Suppressor macrophage (primary cell): ENCODE measurements at regions not wholly inside any gene's neighbourhood (a gene's known extent, or its start where the extent isn't known, plus 50 kb on each side); places are given as distances from the start of the nearest gene placed in this dataset.
A peak's percentile ranks its signal among the peaks of the same experiment; 100 is the strongest.
"Not testable (repeated sequence)": the region's sequence is repeated elsewhere in the genome, so short reads cannot be mapped to it uniquely, and the experiment has no call there.

Experiments
- DNase-seq, 4 experiments: peaks; one replicate each; pipeline ENCODE4 v3.0.0-alpha.2; 2020 to 2022

DNA sequence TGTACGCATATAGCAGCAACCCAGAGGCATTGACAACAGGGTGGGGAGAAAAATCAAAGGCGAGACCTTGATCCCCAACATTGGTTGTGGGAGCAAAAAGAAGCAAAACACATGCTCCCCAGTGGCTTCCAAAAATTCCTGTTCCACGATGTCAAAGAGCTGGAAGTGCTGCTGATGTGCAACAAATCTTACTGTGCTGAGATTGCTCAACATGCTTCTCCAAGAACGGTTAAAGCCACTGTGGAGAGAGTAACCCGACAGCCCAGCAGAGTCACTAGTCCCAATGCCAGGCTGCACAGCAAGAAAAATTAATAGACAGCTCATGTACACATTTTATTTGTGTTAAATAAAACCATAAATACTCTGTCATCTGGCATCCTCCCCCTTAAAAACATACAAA, 179.9 kb upstream of the PFN2 start:
- no peak for DNase-seq

DNA sequence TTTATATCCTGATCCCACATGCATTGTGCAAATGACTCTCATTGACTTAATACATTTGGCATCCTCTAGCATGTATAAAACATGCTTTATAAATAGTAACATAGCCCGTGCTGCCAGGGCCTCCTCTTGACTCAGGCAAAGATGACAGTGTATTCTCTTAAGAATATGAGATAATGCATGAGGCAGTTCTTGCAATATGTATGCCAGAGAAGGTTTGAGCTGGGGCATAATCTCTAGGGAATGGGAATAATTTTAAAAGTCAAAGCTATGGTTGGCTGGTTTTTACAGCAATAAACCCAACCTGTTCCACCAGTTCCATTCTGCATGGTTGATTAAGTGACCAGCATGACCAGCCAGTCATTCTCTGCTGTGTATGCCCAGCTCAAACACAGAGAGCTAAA, 179.0 kb upstream of the PFN2 start:
- no peak for DNase-seq

DNA sequence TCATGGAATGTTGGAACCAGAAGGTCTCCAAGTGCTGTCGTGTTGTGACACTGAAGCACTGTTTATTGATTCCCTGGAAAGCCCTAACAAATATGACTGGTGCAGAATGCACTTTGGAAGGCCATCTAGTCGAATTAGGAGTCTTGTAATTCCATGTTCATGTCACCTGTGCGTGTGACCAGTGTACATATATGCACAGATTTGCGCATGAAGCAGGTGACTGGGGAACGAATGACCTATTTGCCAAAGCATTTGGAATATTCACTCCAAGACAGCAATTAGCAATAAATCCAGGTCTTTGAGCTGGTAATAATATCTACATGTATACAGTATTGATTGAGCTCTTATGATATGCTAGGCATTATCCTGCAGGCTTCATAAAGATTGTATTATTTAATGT, 177.5 kb upstream of the PFN2 start:
- DNase-seq: no peak

DNA sequence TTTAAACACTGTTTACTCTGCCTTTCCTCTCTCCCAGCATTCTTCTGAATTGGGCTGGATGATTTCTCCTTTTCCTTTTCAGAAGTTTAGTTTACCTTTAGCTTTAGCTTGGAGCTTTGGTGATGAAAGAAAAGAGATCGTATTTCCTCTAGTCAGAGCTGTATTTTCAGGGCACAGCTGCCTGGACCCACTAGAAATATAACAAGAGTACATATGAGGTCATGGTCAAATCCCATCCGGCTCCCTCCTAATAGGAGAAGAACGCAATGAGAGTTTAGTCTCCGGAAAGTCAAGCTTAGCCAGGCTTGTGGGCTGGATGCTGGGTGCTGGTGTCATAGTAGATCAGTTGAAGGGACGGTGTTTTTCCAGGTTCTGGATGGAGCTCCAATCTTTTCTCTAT, 177.1 kb upstream of the PFN2 start:
- no peak for DNase-seq

DNA sequence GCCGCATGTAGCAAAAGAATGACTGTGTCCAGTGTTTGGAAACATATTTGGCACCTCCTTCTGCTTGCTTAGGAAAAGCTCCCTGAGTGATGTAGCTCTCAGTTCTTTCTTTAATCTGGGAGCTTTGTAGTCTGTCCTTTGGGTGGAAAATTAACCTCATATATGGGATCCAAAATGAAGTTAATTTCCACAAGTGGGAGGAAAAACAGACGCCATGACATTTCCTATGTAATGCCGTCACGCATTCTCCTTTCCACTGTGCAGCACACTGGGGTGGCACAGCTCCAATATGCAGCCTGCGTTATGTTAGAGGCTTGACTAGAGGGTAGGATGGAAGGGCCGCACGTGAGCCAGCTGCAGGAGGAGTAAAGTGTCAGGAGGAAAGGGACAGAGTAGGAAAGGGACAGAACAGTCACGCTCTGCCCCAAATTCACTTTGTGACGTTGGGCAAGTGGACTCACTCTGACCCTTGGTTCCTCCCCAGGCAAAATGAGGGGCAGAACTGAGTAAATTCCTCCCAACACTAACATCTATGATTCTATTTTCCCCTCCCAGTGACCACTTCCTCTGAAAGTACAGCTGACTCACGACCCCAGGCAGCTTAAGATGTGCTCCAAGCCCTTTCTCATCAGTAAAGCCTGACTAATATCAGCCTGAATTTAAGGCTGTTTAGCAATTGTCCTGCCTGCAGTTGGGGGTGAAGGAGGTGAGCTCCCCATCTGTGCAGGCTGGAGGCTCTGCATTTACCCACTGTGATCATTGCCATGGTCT, 176.5 kb upstream of the PFN2 start:
- peak; percentile 20 to 61 (median 30) for DNase-seq

DNA sequence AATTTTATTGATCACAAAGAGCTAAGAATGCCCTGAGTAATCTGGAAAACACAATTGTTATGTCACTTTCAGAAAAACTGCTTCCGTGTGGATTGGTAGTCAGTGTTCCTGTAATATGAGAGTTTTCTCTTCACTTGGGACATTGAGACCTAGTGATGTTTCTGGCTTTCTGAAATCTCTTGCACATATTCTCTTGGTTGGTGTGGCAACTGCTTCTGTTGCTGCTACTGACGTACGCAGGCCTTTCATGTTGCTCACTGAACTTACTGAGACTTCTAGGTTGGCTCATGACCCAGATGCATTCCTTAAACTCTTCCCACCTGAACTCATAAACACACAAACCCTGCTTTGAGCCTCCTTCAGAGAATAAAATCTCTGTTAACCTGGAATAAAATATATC, 175.0 kb upstream of the PFN2 start:
- no peak for DNase-seq

DNA sequence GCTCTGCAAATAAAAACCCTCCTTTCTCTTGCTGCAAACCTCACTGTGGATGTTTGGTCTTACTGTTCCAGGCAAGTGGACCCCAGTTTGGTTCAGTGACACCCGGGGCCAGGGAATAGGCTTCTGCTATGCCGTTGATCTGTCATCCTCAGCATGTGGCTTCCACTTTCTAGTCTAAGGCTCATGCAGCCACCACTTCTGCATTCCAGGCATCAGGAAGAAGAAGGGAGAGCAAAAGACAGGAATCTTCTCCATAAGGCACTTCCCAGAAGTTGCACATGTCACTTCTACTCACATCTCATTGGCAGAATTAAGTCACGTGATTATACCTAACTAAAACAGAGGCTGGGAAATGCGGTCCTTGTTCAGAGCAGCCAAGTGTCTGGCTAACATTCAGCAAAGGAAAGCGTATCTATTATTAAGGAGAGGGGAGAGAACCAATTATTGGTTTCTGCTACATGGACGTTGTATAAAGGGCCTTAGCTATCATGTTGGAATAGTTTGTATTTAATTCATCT, 173.6 kb upstream of the PFN2 start:
- DNase-seq: peak; percentile 21 to 41 (median 31)

DNA sequence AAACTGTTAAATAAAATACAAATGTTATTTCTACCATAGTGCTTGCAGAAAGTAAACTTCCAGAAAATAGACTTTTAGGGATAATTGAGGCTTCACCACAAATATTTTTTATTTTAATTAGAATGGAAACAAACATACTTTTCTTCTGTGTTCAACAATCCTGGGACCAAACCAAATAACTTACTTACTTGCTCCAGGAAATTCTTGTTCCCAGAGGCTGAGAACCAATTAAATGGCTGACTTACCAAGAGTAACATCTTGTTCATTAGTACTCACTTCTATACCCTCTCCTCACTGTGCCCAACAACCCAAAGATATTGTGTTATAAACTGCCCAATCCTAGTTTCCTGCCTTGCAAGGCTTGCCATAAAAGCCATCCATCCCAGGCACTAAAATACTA, 172.2 kb upstream of the PFN2 start:
- DNase-seq: no peak

DNA sequence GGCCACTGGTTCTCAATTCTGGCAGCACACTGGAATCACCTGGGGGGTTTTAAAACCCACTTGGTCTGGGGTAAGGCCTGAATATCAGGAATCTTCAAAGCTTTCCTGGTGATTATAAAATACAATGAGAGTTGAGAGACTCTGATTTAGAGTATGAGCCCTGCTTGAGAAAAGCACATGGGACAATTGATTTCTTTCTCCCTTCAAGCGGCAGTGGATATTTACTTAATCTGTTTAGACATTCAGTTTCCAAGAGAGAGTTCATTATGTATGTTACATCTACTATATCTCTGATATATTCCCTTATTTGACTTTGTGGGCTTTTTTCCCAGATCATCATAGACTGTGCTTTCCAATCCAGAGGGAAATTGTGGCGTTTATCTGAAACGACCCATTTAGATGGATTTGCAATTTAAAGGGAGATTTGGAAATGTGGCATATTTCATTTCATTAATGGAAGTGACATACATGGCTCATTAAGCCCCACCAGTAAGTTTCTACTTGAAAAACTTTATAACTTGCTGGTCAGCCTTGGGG, 171.2 kb upstream of the PFN2 start:
- no peak for DNase-seq

DNA sequence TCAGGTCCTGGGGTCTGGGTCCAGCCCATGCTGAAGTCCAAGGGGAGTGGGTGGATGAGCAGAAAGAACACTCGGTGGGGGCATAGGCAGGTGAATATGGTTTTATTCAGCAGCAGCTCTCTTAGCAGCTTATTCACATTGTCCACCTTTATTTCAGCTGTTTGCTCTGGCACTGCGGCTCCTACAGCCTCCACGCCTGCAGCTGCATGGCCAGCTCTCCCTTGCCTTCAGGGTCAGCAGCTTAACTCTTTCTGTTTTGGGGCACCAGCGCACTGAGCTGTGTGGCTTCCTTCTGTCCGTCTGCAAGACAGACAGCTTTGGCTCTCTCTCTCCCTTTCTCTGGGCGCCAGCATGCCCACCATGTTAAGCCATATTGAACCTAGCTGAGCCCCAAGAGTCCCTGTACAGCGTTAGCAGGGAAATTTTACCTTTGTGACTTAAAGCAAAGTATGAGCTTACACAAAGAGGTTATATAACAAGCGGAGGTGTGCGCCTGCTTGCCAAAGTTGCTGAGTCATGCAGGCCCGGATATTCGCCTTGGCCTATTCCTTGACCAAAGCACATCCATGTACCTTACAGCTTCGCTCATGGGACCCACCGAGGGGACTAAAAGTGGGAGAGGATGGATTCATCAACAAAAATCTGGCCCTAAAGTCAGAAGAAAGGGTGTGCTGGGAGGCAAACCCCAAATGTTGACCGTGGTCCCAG, 170.1 kb upstream of the PFN2 start:
- DNase-seq: no peak

DNA sequence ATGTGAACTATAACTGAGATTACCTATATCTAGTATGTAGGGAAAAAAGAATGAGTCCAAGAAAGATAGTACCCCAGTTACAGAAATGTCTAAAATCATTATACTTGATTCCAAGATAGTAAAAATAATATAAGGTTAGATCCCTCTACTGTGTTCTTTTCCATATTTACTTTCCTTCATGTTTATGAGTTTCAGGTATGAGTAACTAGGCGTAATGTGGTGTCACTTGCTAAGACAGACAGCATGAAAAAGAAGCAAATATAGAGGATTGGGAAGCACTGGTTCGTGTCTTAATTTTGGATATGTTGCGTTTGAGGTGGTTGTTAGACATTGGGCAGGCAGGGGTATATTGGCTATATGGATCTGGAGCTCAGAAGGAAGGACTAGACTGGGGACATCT, 168.1 kb upstream of the PFN2 start:
- no peak for DNase-seq

DNA sequence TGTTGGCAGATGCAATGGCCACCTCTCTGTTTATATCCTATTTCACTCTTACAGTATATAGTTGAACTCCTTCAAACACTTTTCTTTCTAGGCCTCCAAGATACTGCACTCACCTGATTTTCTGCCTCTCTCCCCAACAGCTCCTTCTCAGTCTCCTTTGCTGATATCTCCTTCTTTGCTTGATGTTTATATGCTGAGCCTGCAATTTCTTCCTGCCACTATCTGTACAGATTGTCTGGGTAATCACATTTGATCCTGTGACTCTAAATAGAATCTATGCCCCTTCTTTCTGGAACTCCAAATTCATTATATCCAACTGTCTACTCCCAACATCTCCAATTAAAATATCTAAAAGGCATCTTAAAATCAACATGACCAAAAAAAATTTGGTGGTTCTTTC, 165.5 kb upstream of the PFN2 start:
- no peak for DNase-seq

DNA sequence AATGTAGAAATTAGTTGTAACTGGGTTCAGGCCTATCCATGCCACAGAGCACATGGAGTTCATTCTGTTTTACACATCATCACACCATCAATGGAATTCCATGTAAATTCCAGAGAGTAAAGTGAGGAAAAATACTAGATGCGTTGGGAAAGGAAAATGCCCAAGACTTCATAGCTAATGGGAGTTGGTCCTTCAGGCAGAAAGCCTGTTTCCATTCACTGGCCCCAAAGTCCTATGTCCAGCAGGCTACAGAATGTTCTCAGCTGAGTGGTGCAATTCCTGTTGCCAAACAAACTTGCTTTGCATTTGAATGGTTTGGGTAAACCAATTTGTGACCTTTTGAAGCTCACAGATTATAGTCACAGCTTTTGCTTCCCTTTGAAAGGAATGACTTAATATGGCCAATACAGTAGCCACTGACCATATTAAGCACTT, 164.6 kb upstream of the PFN2 start:
- no peak for DNase-seq

DNA sequence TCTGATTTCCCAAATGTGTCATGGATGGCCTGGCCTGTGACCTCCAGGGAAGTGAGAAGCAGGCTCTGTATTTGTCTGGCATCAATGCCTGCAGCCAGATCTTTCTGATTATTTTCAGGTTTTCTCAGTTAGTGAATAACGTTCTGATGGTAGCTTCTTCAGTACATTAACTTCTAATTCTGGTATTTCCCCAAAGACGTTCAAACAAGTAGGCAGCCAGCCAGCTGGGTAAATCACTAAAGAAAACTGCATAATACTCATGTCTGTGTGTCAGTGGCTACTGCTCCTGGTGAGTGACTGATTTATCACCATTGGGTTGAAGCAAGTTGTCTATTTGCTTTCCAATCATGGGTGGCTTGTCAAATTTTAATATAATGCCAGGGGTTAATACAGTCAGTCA, 162.6 kb upstream of the PFN2 start:
- DNase-seq: no peak

DNA sequence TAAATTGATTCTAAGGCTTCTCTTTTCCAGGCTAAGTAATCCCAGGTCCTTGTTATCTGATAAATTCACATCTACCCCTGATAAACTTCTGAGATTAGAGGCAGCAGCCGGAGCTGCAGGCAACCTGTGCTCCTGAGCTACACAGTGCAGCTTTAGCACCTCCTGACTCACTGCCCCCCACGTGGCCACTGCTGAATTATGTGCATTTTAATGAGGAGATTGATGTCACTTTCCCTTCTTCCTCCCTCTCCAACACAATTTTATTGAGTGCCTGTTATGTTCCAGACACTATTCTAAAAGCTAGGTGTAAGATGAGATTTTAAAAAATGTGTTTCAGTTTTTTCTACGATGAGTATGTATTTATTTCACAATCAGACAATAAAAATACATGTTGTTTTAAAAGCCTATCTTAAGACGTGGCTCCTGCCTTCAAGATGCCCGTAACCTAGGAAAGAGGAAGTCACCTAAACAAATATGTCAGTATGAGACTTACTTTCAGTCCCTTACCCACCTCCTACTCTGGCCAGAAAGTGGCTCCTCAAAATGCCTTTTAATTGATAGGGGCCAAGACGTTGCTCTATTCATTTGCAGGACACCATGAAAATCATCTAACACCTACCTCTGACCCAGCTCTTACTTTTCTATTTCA, 161.5 kb upstream of the PFN2 start:
- DNase-seq: no peak

DNA sequence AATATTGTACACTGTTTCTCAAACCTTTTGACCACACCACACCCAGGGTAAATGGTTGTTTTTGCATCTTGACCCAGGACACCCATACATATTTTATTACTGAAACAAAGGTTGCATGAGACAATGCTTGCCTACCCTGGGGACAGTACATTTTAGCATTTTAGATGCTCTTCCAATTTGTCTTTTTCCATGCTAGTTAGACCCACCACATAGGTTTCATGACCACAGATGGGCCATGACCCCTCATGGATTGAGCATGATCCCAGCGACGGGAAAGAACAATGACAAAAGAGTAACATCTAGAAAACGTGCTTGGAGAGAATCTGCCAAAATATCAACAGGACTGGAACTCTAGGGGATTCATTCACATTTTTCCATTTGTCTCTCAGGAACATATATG, 161.0 kb upstream of the PFN2 start:
- DNase-seq: no peak

DNA sequence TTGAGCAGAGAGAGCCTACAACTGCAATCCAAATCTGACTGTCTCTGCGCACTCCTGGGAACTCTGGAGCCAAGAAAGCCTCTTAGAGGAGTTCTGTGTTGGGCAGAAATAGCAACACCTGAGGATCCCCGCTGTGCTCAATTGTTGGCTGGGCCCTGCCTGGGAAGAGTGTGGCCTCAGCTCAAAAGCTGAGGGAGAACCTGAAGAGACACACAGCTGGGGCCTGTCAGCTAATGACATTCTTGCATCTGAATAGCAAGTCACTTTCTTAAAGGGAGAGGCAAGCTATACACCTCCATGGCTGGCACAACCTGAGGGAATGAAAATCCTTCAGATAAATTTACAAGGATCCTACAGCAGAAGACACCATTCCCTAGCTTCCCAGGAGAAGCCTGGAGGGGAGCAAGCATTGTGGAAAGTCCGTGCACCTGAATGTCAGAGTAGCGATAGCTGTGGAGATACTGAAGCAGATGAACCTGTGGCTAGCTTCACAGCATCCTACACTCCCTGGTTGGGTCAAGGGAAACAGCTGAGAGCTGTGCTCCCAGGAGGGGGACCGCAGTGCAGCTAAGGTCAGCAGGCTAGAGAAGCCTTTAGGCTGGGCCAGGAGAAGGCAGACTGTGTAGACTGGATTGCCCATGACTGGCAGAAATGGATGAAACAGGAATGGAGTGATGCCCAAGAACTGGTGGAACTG, 159.9 kb upstream of the PFN2 start:
- DNase-seq: no peak

DNA sequence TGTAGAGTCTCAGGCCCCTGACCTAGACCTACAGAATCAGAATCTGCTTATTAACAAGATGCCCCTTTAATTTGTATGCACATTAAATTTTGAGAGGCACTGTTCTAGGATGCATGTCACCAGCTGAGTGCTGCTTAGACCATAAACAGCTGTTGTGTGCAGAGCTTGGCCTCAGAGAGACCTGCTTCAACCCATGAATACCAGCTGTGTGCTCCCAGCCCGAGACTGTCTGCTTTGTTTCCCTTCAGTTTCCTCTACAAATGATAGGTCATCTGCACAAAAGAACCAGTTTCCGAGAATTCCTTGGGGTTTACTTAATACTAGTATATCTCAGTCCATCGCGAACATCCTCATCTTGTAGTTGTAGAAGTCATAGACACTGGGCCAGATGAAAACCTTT, 158.5 kb upstream of the PFN2 start:
- no peak for DNase-seq

DNA sequence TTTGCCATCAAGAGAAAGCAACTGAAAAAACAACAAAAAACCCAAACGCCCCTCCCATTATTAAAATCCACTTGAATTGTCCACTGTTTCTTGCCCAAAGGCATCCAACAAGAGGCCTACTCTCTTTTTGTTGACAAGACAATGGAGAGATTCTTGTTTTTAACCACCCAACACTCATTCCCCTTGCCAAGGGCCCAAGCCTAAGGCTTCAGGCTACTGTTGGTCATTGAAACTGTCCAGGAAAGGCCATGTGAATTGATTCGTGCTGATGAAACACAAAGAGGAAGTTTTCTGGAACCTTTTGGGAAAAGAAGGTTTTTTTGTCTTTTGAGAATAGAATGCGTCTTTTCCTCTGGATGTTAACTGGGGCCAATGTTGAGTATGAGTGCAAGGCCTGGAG, 157.4 kb upstream of the PFN2 start:
- DNase-seq: no peak

DNA sequence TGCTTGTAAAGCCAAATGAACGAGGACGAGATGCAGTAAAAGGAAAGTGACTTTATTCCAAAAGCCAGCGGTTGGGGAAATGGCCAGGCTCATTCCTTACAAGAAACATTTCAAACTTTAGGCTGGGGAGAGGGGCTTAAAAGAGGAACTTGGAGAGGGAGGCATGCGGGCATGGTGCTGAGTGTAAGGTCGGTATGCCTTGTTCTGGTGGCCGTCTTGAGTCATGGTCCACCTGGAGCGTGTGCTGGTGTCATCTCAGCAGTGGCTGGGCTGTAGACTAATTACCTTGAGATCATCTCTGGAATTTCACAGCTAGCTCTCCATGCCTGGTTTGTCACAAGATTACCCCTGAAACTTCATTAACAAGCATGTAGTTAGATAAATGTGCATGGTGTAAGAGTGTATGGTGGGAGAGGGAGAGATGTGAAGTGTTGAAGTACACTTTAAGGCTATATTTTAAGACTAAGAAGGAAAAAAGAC, 156.4 kb upstream of the PFN2 start:
- DNase-seq: no peak

DNA sequence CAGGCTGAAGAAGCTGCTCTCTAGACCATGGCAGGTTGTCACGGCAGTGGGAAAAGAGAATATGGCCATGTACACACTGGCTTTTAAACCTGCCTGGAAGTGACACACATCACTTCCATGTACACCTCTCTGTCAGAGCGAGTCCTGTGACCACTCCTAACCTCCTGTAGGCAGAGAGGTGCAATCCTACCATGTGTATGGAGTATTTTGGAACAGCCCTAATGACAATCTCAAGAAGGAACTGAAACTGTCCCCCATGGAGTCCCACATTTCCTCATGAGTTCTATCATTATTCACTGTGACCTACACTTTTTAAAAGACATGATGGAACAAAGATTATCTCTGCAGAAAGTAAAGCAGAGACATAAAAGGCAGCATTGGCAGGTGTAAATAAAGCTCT, 153.4 kb upstream of the PFN2 start:
- DNase-seq: no peak

DNA sequence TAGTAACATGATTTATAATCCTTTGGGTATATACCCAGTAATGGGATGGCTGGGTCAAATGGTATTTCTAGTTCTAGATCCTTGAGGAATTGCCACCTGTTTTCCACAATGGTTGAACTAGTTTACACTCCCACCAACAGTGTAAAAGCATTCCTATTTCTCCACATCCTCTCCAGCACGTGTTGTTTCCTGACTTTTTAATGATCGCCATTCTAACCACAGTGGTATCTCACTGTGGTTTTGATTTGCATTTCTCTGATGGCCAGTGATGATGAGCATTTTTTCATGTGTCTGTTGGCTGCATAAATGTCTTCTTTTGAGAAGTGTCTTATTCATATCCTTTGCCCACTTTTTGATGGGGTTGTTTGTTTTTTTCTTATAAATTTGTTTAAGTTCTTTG, 152.6 kb upstream of the PFN2 start:
- not testable (repeated sequence) for DNase-seq

DNA sequence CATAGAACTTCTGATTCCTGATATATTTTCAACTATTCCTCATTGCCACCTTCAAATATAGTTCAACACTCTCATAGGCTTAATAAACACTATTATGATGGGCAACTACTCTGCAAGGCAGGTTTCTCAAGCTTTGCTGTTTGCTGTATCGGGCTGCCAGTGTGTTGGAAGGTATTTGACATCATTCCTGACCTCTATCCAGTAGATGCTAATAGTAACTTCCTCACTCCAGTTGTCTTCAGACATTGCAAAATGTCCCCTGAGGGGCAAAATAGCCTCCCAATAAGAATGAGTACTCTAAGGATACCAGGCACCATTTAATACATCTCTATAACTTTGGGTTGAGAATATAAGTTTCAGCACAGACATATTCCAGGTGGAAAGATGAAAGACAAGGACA, 147.5 kb upstream of the PFN2 start:
- DNase-seq: no peak
